ENCODE measurements at regions not wholly inside any gene's neighbourhood (a gene's known extent, or its start where the extent isn't known, plus 50 kb on each side); places are given as distances from the start of the nearest gene placed in this dataset.

- Histone ChIP-seq H3K27ac (ENCODE audit: low read depth, low read length) (no peak overlapping the region), H3K4me3 (ENCODE audit: insufficient read depth, low read length) (no peak overlapping the region), H4K20me1 (ENCODE audit: insufficient read depth, low read length) (no peaks in the 10 kb centered on the region), H3K4me2 (ENCODE audit: insufficient read depth, low read length) (no peak overlapping the region), H3K4me1 (ENCODE audit: insufficient read depth, low read length) (no peaks in the 10 kb centered on the region), H3K9me3 (ENCODE audit: low read depth, low read length) (no peaks in the 10 kb centered on the region), H3K36me3 (ENCODE audit: insufficient read depth, low read length) (no peaks in the 10 kb centered on the region), H2AFZ (ENCODE audit: low read length) (no peak overlapping the region), H3K27me3 (ENCODE audit: insufficient read depth, low read length) (no peaks in the 10 kb centered on the region), H3K79me2 (ENCODE audit: insufficient read depth, low read length) (no peaks in the 10 kb centered on the region)
- no peak for DNase-seq (ENCODE audit: insufficient read length, low spot score, missing footprints)
- no peak for TF ChIP-seq CTCF (IDR thresholded peaks at IDR 0.05; ENCODE audit: extremely low read depth, low read depth, low read length)
Measured at GRCh38 chr5:5810461-5810860, 388.0 kb downstream of the ICE1 start.

- Histone ChIP-seq H2AFZ (ENCODE audit: low read length) (no peak overlapping the region), H4K20me1 (ENCODE audit: insufficient read depth, low read length) (no peaks in the 10 kb centered on the region), H3K9me3 (ENCODE audit: low read depth, low read length) (no peaks in the 10 kb centered on the region), H3K4me1 (ENCODE audit: insufficient read depth, low read length) (no peaks in the 10 kb centered on the region), H3K4me2 (ENCODE audit: insufficient read depth, low read length) (no peak overlapping the region), H3K79me2 (ENCODE audit: insufficient read depth, low read length) (no peaks in the 10 kb centered on the region), H3K4me3 (ENCODE audit: insufficient read depth, low read length) (no peak overlapping the region), H3K27me3 (ENCODE audit: insufficient read depth, low read length) (no peaks in the 10 kb centered on the region), H3K36me3 (ENCODE audit: insufficient read depth, low read length) (no peaks in the 10 kb centered on the region), H3K27ac (ENCODE audit: low read depth, low read length) (no peak overlapping the region)
- no peak for TF ChIP-seq CTCF (IDR thresholded peaks at IDR 0.05; ENCODE audit: extremely low read depth, low read depth, low read length)
- no peak for DNase-seq (ENCODE audit: insufficient read length, low spot score, missing footprints)
Measured at GRCh38 chr5:5805916-5806315, 383.4 kb downstream of the ICE1 start.

GRCh38 chr5:5804478-5805233, 382.2 kb downstream of the ICE1 start:
- H3K36me3 ChIP-seq (ENCODE audit: insufficient read depth, low read length) = no peaks in the 10 kb centered on the region
- H2AFZ ChIP-seq (ENCODE audit: low read length) = no peak overlapping the region
- H3K9me3 ChIP-seq (ENCODE audit: low read depth, low read length) = no peaks in the 10 kb centered on the region
- no peaks in the 10 kb centered on the region for H4K20me1 ChIP-seq (ENCODE audit: insufficient read depth, low read length)
- H3K27ac ChIP-seq (ENCODE audit: low read depth, low read length) = no peak overlapping the region
- no peaks in the 10 kb centered on the region for H3K27me3 ChIP-seq (ENCODE audit: insufficient read depth, low read length)
- H3K79me2 ChIP-seq (ENCODE audit: insufficient read depth, low read length) = no peaks in the 10 kb centered on the region
- H3K4me1 ChIP-seq (ENCODE audit: insufficient read depth, low read length) = no peaks in the 10 kb centered on the region
- no peak for DNase-seq (ENCODE audit: insufficient read length, low spot score, missing footprints)
- H3K4me2 ChIP-seq (ENCODE audit: insufficient read depth, low read length) = no peak overlapping the region
- TF ChIP-seq CTCF (IDR thresholded peaks at IDR 0.05; ENCODE audit: extremely low read depth, low read depth, low read length) = no peak
- no peak overlapping the region for H3K4me3 ChIP-seq (ENCODE audit: insufficient read depth, low read length)

GRCh38 chr5:5800801-5801761, 378.6 kb downstream of the ICE1 start:
- no peak overlapping the region for H3K4me3 ChIP-seq (ENCODE audit: insufficient read depth, low read length)
- H2AFZ ChIP-seq (ENCODE audit: low read length) = no peak overlapping the region
- no peak overlapping the region for H3K27ac ChIP-seq (ENCODE audit: low read depth, low read length)
- no peak overlapping the region for H3K4me2 ChIP-seq (ENCODE audit: insufficient read depth, low read length)
- no peaks in the 10 kb centered on the region for H4K20me1 ChIP-seq (ENCODE audit: insufficient read depth, low read length)
- peaks cover 2% of the 10 kb centered on the region for H3K9me3 ChIP-seq (ENCODE audit: low read depth, low read length)
- TF ChIP-seq CTCF (IDR thresholded peaks at IDR 0.05; ENCODE audit: extremely low read depth, low read depth, low read length) = no peak
- H3K4me1 ChIP-seq (ENCODE audit: insufficient read depth, low read length) = no peaks in the 10 kb centered on the region
- no peaks in the 10 kb centered on the region for H3K36me3 ChIP-seq (ENCODE audit: insufficient read depth, low read length)
- no peaks in the 10 kb centered on the region for H3K79me2 ChIP-seq (ENCODE audit: insufficient read depth, low read length)
- no peak for DNase-seq (ENCODE audit: insufficient read length, low spot score, missing footprints)
- no peaks in the 10 kb centered on the region for H3K27me3 ChIP-seq (ENCODE audit: insufficient read depth, low read length)
